IMR-90 (cell line): ENCODE measurements at regions not wholly inside any gene's neighbourhood (a gene's known extent, or its start where the extent isn't known, plus 50 kb on each side); places are given as distances from the start of the nearest gene placed in this dataset.

Experiments used
- ATAC-seq: fragments of 200-7000 bp; cut with Tn5 transposase; 2 replicates; pipeline ENCODE4 v1.9.1; 2020; ENCODE audit warnings: low read depth, mild to moderate bottlenecking, moderate library complexity
- BruUV-seq: library from RNA; stranded (reverse); fragments of 400-500 nt; replicated peaks from 2 replicates; lab custom pipeline; 2021; lab: Mats Ljungman, UMichigan
- CTCF ChIA-PET: fragments of 300-600 bp; formaldehyde crosslinking; extraction: SDS; loops from one replicate; lab custom pipeline; 2021; ENCODE audit warnings: antibody characterized with exemption; lab: Yijun Ruan, JAX
- POLR2A ChIA-PET: fragments of 300-600 bp; sonication (Branson Sonifier 250); formaldehyde crosslinking; loops from one replicate; lab custom pipeline; 2022; ENCODE audit warnings: antibody characterized with exemption; ENCODE audit not compliant: unreplicated experiment; lab: Charles Lee
- DNase-seq: peaks from one replicate; pipeline ENCODE4 v3.0.0; 2013
- H2AFZ ChIP-seq: replicated peaks from 2 replicates; pipeline ENCODE3; 2013; ENCODE audit warnings: low read length, mild to moderate bottlenecking; ENCODE audit not compliant: poor library complexity
- H2AK5ac ChIP-seq: 2 replicates; pipeline ENCODE4 v1.6.1; 2013; ENCODE audit warnings: low read depth, low read length, inconsistent platforms
- H2AK9ac ChIP-seq: replicated peaks from 2 replicates; pipeline ENCODE3; 2013; ENCODE audit warnings: mild to moderate bottlenecking, low read depth, low read length, moderate library complexity; ENCODE audit not compliant: poor library complexity
- H2BK120ac ChIP-seq: 2 replicates; pipeline ENCODE4 v1.6.1; 2013; ENCODE audit warnings: low read depth, low read length, inconsistent platforms
- H2BK15ac ChIP-seq: 3 replicates; pipeline ENCODE4 v1.6.1; 2013; ENCODE audit warnings: low read depth, low read length, inconsistent platforms
- H2BK20ac ChIP-seq: 2 replicates; pipeline ENCODE4 v1.6.1; 2013; ENCODE audit warnings: low read depth, mild to moderate bottlenecking, inconsistent platforms, low read length, moderate library complexity
- H2BK5ac ChIP-seq: 2 replicates; pipeline ENCODE4 v1.6.1; 2013; ENCODE audit warnings: mild to moderate bottlenecking, low read depth, low read length, inconsistent platforms; ENCODE audit not compliant: poor library complexity, severe bottlenecking
- H3K14ac ChIP-seq: replicated peaks from 2 replicates; pipeline ENCODE4 v1.6.1; 2013; ENCODE audit warnings: low read depth, low read length, inconsistent platforms
- H3K18ac ChIP-seq: 2 replicates; pipeline ENCODE4 v1.6.1; 2013; ENCODE audit warnings: low read depth, low read length, control low read depth
- H3K23ac ChIP-seq: 2 replicates; pipeline ENCODE4 v1.6.1; 2013; ENCODE audit warnings: low read depth, low read length, inconsistent platforms
- H3K27ac ChIP-seq: 2 replicates; pipeline ENCODE4 v1.5.1; 2013; ENCODE audit warnings: mild to moderate bottlenecking, control low read depth, low read length; ENCODE audit not compliant: insufficient read depth
- H3K27me3 ChIP-seq: 2 replicates; pipeline ENCODE4 v1.6.1; 2013; ENCODE audit warnings: low read length; ENCODE audit not compliant: control insufficient read depth, insufficient read depth
- H3K36me3 ChIP-seq: 2 replicates; pipeline ENCODE4 v1.6.1; 2013; ENCODE audit warnings: low read length, mixed read lengths; ENCODE audit not compliant: control insufficient read depth, insufficient read depth
- H3K4ac ChIP-seq: 2 replicates; pipeline ENCODE4 v1.6.1; 2013; ENCODE audit warnings: low read depth, low read length, inconsistent platforms
- H3K4me1 ChIP-seq: 2 replicates; pipeline ENCODE4 v1.6.1; 2013; ENCODE audit warnings: low read length, mixed read lengths; ENCODE audit not compliant: control insufficient read depth, insufficient read depth
- H3K4me2 ChIP-seq: 2 replicates; pipeline ENCODE4 v1.6.1; 2013; ENCODE audit warnings: low read depth, mild to moderate bottlenecking, control low read depth, low read length, moderate library complexity
- H3K4me3 ChIP-seq: 2 replicates; pipeline ENCODE4 v1.5.1; 2013; ENCODE audit warnings: low read depth, mild to moderate bottlenecking, control low read depth, low read length, moderate library complexity; ENCODE audit not compliant: insufficient read depth
- H3K56ac ChIP-seq: 2 replicates; pipeline ENCODE4 v1.6.1; 2013; ENCODE audit warnings: low read length, inconsistent platforms; ENCODE audit not compliant: insufficient read depth; ENCODE audit errors: extremely low read depth
- H3K79me1 ChIP-seq, 2 experiments: 2 replicates each; pipeline ENCODE4 v1.6.1; 2013; ENCODE audit warnings: low read length in 2 of 2, inconsistent platforms in 1 of 2, low read depth in 1 of 2
- H3K9ac ChIP-seq: 2 replicates; pipeline ENCODE4 v1.6.1; 2013; ENCODE audit warnings: low read depth, low read length, control low read depth
- H3K9me1 ChIP-seq: 2 replicates; pipeline ENCODE4 v1.6.1; 2013; ENCODE audit warnings: low read length, inconsistent platforms; ENCODE audit not compliant: insufficient read depth
- H3K9me3 ChIP-seq: 2 replicates; pipeline ENCODE4 v1.6.1; 2013; ENCODE audit warnings: low read length; ENCODE audit not compliant: control insufficient read depth, insufficient read depth
- H4K20me1 ChIP-seq: 2 replicates; pipeline ENCODE4 v1.6.1; 2013; ENCODE audit warnings: low read length, inconsistent platforms; ENCODE audit not compliant: insufficient read depth
- H4K5ac ChIP-seq: 2 replicates; pipeline ENCODE4 v1.6.1; 2013; ENCODE audit warnings: mild to moderate bottlenecking, low read depth, low read length, control low read depth
- H4K8ac ChIP-seq, 2 experiments: 2 replicates each; pipeline ENCODE4 v1.6.1; 2013; ENCODE audit warnings: low read depth in 2 of 2, low read length in 2 of 2, control low read depth in 1 of 2, inconsistent platforms in 1 of 2
- H4K91ac ChIP-seq: 2 replicates; pipeline ENCODE4 v1.6.1; 2013; ENCODE audit warnings: low read depth, low read length, inconsistent platforms; ENCODE audit not compliant: insufficient read depth
- CEBPB ChIP-seq: IDR thresholded peaks from 2 replicates; pipeline ENCODE4 v1.6.1; 2012; ENCODE audit warnings: low read depth, low read length, improper control_type of control experiment
- CHD1 ChIP-seq: IDR thresholded peaks from 2 replicates; pipeline ENCODE4 v1.6.1; 2012; ENCODE audit warnings: low read depth, low read length, improper control_type of control experiment
- RCOR1 ChIP-seq: IDR thresholded peaks from 2 replicates; pipeline ENCODE4 v1.6.1; 2012; ENCODE audit warnings: mild to moderate bottlenecking, low read length, improper control_type of control experiment; ENCODE audit not compliant: insufficient replicate concordance
- WGBS, 2 experiments: methylation state at CpG; one replicate each; pipeline versions ENCODE4 v1.1.5 to v1.1.7; 2013; ENCODE audit warnings: missing lambda C conversion rate in 2 of 2; ENCODE audit not compliant: insufficient read length in 1 of 2; ENCODE audit errors: extremely low coverage in 2 of 2; 5-methylcytosine and 5-hydroxymethylcytosine counted together
- dilution Hi-C: fragments of 300-500 bp; cut with HindIII; formaldehyde crosslinking; loops from one replicate; pipeline ENCODE4 v1.14.3; 2018; ENCODE audit warnings: low sequenced_read_pairs; ENCODE audit not compliant: unreplicated experiment
- in situ Hi-C: fragments of 300-500 bp; cut with MboI; formaldehyde crosslinking; loops from 3 replicates; pipeline ENCODE4 v1.14.3; 2019; ENCODE audit warnings: low sequenced_read_pairs, inconsistent platforms, mixed read lengths
- intact Hi-C: fragments of 100-400 bp; cut with micrococcal nuclease; formaldehyde crosslinking; loops from 2 replicates; pipeline ENCODE4 v1.10.0; 2022
- TF ChIP-seq, protein P1 (sequence below): fragments of 150-350 bp; IDR thresholded peaks from 2 replicates; pipeline ENCODE4 v1.6.1; 2016; ENCODE audit warnings: low read depth, mild to moderate bottlenecking, low read length, moderate library complexity, borderline replicate concordance

- ATAC-seq: no peak
- no peaks in the 10 kb centered on the region for H3K27me3 ChIP-seq
- no peaks in the 10 kb centered on the region for H3K36me3 ChIP-seq
- no peak overlapping the region for H2AK9ac ChIP-seq
- no peak overlapping the region for H3K27ac ChIP-seq
- H3K4ac ChIP-seq: peak overlapping the region; percentile 49; the same call in 1 of the 2 replicates
- H3K4me2 ChIP-seq: no peak overlapping the region
- peak overlapping the region; percentile 21 for H2BK20ac ChIP-seq
- H2BK120ac ChIP-seq: no peak overlapping the region
- H3K4me1 ChIP-seq: peaks cover 11% of the 10 kb centered on the region
- peak overlapping the region; percentile 40; the same call in 1 of the 2 replicates for H2AK5ac ChIP-seq
- no peak overlapping the region for H3K56ac ChIP-seq
- no peak overlapping the region for H3K9ac ChIP-seq
- no peak overlapping the region for H4K5ac ChIP-seq
- no peak overlapping the region for H2AFZ ChIP-seq
- H4K8ac ChIP-seq: no peak overlapping the region
- in situ Hi-C loops (no loop called here), dilution Hi-C loops (no loop called here), intact Hi-C loops (loop anchor here (10.0 kb wide), 1 partner anchor 96 kb away; no protein-coding TSS in a partner anchor)
- POLR2A ChIA-PET: no interaction called here
- H3K23ac ChIP-seq: no peak overlapping the region
- no peaks in the 10 kb centered on the region for H3K9me3 ChIP-seq
- no peaks in the 10 kb centered on the region for H3K79me1 ChIP-seq
- WGBS, 2 experiments: no CpG with 5 or more reads among the region's 3 CpGs
- H3K9me1 ChIP-seq: 0 out of 2 replicates have a peak, but pooled peaks cover 3% of the 10 kb centered on the region
- peak overlapping the region; percentile 43; the same call in 1 of the 2 replicates for H4K91ac ChIP-seq
- TF ChIP-seq CEBPB: no peak
- no peak for TF ChIP-seq RCOR1
- no peak for TF ChIP-seq CHD1
- TF ChIP-seq, protein P1, sequence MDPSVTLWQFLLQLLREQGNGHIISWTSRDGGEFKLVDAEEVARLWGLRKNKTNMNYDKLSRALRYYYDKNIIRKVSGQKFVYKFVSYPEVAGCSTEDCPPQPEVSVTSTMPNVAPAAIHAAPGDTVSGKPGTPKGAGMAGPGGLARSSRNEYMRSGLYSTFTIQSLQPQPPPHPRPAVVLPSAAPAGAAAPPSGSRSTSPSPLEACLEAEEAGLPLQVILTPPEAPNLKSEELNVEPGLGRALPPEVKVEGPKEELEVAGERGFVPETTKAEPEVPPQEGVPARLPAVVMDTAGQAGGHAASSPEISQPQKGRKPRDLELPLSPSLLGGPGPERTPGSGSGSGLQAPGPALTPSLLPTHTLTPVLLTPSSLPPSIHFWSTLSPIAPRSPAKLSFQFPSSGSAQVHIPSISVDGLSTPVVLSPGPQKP: no peak
- no peak overlapping the region for H3K4me3 ChIP-seq
- no TSS peak for BruUV-seq
- no peak overlapping the region for H2BK5ac ChIP-seq
- H2BK15ac ChIP-seq: peak overlapping the region; percentile 72; the same call in 1 of the 3 replicates
- DNase-seq: no peak
- no peak overlapping the region for H3K18ac ChIP-seq
- CTCF ChIA-PET: no interaction called here
- no peaks in the 10 kb centered on the region for H4K20me1 ChIP-seq
- no peak overlapping the region for H3K14ac ChIP-seq
Observed at GRCh38 chr18:67268530-67268929, 248.0 kb downstream of the DSEL start.
